HCT116 (cell line): ENCODE measurements at regions not wholly inside any gene's neighbourhood (a gene's known extent, or its start where the extent isn't known, plus 50 kb on each side); places are given as distances from the start of the nearest gene placed in this dataset.

Source experiments
- CTCF ChIP-seq, 3 experiments: fragments of 200-600 bp in 1 of 3; sonication (generic) in 1 of 3; IDR thresholded peaks in 2 of 3; conservative IDR thresholded peaks in 1 of 3; 2 replicates each; pipeline ENCODE4 v1.5.1; 2012 to 2017; ENCODE audit warnings: low read depth in 2 of 3, low read length in 2 of 3, antibody characterized with exemption in 1 of 3, borderline replicate concordance in 1 of 3, control low read depth in 1 of 3, mild to moderate bottlenecking in 1 of 3, mixed read lengths in 1 of 3, mixed run types in 1 of 3, moderate library complexity in 1 of 3; ENCODE audit not compliant: insufficient read depth in 1 of 3
- EZH2 ChIP-seq: fragments of 200-600 bp; sonication (generic); IDR thresholded peaks from 2 replicates; pipeline ENCODE4 v1.6.1; 2017; ENCODE audit warnings: antibody characterized with exemption, mixed run types
- EZH2phosphoT487 ChIP-seq: fragments of 200-600 bp; IDR thresholded peaks from 2 replicates; pipeline ENCODE4 v1.6.1; 2018; ENCODE audit warnings: antibody characterized with exemption, borderline replicate concordance
- JUND ChIP-seq: IDR thresholded peaks from 2 replicates; pipeline ENCODE4 v1.6.1; 2012
- POLR2A ChIP-seq: IDR thresholded peaks from 2 replicates; pipeline ENCODE4 v1.7.0; 2011; ENCODE audit warnings: borderline replicate concordance; ENCODE audit not compliant: insufficient read depth, insufficient read length; ENCODE audit errors: extremely low read depth
- SP1 ChIP-seq: IDR thresholded peaks from 2 replicates; pipeline ENCODE4 v1.6.1; 2012; ENCODE audit warnings: low read depth
- ZFX ChIP-seq: fragments of 450-650 bp; IDR thresholded peaks from 2 replicates; pipeline ENCODE4 v1.6.1; 2017
- ZNF274 ChIP-seq: fragments of 200-500 bp; sonication (Bioruptor generic); IDR thresholded peaks from 2 replicates; pipeline ENCODE4 v1.6.1; 2014; ENCODE audit warnings: mild to moderate bottlenecking, low read depth, low read length, inconsistent platforms

GRCh38 chr10:64786989-64787388, 1265.8 kb downstream of the REEP3 start:
- TF ChIP-seq POLR2A (no peak), EZH2 (no peak), CTCF (IDR thresholded peaks at IDR 0.05 in 2 of 3, conservative IDR thresholded peaks at IDR 0.05 in 1 of 3; ENCODE audit: borderline replicate concordance in 1 of 3, insufficient read depth in 1 of 3, low read depth in 2 of 3, low read length in 2 of 3) (no peak), ZFX (no peak), ZNF274 (no peak), JUND (no peak), EZH2phosphoT487 (no peak), SP1 (no peak)
